WTC11 (cell line): ENCODE measurements at regions not wholly inside any gene's neighbourhood (a gene's known extent, or its start where the extent isn't known, plus 50 kb on each side); places are given as distances from the start of the nearest gene placed in this dataset.

Experiments
- TP53 ChIP-seq: sonication (generic); formaldehyde crosslinking; IDR thresholded peaks from 2 replicates; pipeline ENCODE4 v1.8.1; 2023; ENCODE audit warnings: mild to moderate bottlenecking, missing genetic modification reagents
- TF ChIP-seq, protein P1 (sequence below): fragments of 200-600 bp; IDR thresholded peaks from 2 replicates; pipeline ENCODE4 v1.8.0; 2022; ENCODE audit warnings: antibody characterized with exemption

GRCh38 chr6:85828973-85829372 is 186.3 kb upstream of the SYNCRIP start:
- no peak for TF ChIP-seq TP53 (CRISPR knock-in tag)
- TF ChIP-seq, protein P1, sequence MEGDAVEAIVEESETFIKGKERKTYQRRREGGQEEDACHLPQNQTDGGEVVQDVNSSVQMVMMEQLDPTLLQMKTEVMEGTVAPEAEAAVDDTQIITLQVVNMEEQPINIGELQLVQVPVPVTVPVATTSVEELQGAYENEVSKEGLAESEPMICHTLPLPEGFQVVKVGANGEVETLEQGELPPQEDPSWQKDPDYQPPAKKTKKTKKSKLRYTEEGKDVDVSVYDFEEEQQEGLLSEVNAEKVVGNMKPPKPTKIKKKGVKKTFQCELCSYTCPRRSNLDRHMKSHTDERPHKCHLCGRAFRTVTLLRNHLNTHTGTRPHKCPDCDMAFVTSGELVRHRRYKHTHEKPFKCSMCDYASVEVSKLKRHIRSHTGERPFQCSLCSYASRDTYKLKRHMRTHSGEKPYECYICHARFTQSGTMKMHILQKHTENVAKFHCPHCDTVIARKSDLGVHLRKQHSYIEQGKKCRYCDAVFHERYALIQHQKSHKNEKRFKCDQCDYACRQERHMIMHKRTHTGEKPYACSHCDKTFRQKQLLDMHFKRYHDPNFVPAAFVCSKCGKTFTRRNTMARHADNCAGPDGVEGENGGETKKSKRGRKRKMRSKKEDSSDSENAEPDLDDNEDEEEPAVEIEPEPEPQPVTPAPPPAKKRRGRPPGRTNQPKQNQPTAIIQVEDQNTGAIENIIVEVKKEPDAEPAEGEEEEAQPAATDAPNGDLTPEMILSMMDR: no peak
